ENCODE measurements at regions not wholly inside any gene's neighbourhood (a gene's known extent, or its start where the extent isn't known, plus 50 kb on each side); places are given as distances from the start of the nearest gene placed in this dataset.

GRCh38 chr6:65998544-65998943 lies 291.5 kb upstream of the EYS start:
- Histone ChIP-seq H3K4me2 (ENCODE audit: insufficient read depth, low read length) (no peak overlapping the region), H3K9me3 (replicated peaks; ENCODE audit: control insufficient read depth, insufficient read depth, low read depth, low read length) (no peaks in the 10 kb centered on the region), H3K79me2 (ENCODE audit: control insufficient read depth, insufficient read depth, low read length) (no peaks in the 10 kb centered on the region), H3K4me1 (replicated peaks in 1 of 2; ENCODE audit: control insufficient read depth in 2 of 2, insufficient read depth in 2 of 2, low read length in 2 of 2) (no peaks in the 10 kb centered on the region), H2AFZ (ENCODE audit: low read depth, low read length) (no peak overlapping the region), H3K9ac (ENCODE audit: insufficient read depth in 1 of 2, low read depth in 2 of 2, low read length in 2 of 2) (no peak overlapping the region), H3K27me3 (ENCODE audit: control insufficient read depth in 2 of 2, insufficient read depth in 2 of 2, low read length in 2 of 2) (no peaks in the 10 kb centered on the region), H3K36me3 (ENCODE audit: control insufficient read depth, insufficient read depth, low read length) (no peaks in the 10 kb centered on the region), H3K27ac (ENCODE audit: extremely low read depth, low read depth, low read length) (no peak overlapping the region), H3K4me3 (no peak overlapping the region), H4K20me1 (replicated peaks; ENCODE audit: control insufficient read depth, insufficient read depth, low read length) (no peaks in the 10 kb centered on the region), H3K9me1 (ENCODE audit: control insufficient read depth, insufficient read depth, low read length) (no peaks in the 10 kb centered on the region)
- 8% methylated on average over 16 of the region's 19 CpGs for WGBS (ENCODE audit: insufficient coverage, low coverage, missing lambda C conversion rate)
- TF ChIP-seq HOMEZ (CRISPR knock-in tag; IDR thresholded peaks at IDR 0.05) (no peak), PHF8 (IDR thresholded peaks at IDR 0.05; ENCODE audit: borderline replicate concordance, low read length) (no peak), PHB2 (IDR thresholded peaks at IDR 0.05; ENCODE audit: low read depth) (no peak), ATF7 (IDR thresholded peaks at IDR 0.05) (no peak), ESRRA (IDR thresholded peaks at IDR 0.05; ENCODE audit: borderline replicate concordance, low read depth) (no peak), ETS1 (conservative IDR thresholded peaks at IDR 0.05; ENCODE audit: control insufficient read depth, low read depth, low read length) (no peak), ZNF274 (IDR thresholded peaks at IDR 0.05; ENCODE audit: borderline replicate concordance, low read depth, low read length) (no peak), TFAM (CRISPR knock-in tag; conservative IDR thresholded peaks at IDR 0.05) (no peak), MCM3 (IDR thresholded peaks at IDR 0.05) (no peak), ZNF133 (CRISPR knock-in tag; IDR thresholded peaks at IDR 0.05) (no peak), ZFP30 (CRISPR knock-in tag; IDR thresholded peaks at IDR 0.05; ENCODE audit: borderline replicate concordance) (no peak), ZNF780A (CRISPR knock-in tag; IDR thresholded peaks at IDR 0.05) (no peak), NFRKB (IDR thresholded peaks at IDR 0.05; ENCODE audit: low read depth) (no peak), MECOM (CRISPR knock-in tag; IDR thresholded peaks at IDR 0.05) (no peak)
- TF ChIP-seq, protein P1, sequence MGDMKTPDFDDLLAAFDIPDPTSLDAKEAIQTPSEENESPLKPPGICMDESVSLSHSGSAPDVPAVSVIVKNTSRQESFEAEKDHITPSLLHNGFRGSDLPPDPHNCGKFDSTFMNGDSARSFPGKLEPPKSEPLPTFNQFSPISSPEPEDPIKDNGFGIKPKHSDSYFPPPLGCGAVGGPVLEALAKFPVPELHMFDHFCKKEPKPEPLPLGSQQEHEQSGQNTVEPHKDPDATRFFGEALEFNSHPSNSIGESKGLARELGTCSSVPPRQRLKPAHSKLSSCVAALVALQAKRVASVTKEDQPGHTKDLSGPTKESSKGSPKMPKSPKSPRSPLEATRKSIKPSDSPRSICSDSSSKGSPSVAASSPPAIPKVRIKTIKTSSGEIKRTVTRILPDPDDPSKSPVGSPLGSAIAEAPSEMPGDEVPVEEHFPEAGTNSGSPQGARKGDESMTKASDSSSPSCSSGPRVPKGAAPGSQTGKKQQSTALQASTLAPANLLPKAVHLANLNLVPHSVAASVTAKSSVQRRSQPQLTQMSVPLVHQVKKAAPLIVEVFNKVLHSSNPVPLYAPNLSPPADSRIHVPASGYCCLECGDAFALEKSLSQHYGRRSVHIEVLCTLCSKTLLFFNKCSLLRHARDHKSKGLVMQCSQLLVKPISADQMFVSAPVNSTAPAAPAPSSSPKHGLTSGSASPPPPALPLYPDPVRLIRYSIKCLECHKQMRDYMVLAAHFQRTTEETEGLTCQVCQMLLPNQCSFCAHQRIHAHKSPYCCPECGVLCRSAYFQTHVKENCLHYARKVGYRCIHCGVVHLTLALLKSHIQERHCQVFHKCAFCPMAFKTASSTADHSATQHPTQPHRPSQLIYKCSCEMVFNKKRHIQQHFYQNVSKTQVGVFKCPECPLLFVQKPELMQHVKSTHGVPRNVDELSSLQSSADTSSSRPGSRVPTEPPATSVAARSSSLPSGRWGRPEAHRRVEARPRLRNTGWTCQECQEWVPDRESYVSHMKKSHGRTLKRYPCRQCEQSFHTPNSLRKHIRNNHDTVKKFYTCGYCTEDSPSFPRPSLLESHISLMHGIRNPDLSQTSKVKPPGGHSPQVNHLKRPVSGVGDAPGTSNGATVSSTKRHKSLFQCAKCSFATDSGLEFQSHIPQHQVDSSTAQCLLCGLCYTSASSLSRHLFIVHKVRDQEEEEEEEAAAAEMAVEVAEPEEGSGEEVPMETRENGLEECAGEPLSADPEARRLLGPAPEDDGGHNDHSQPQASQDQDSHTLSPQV (IDR thresholded peaks at IDR 0.05) = no peak
- no TSS peak for BruUV-seq (replicated peaks)
- ChIA-PET CTCF (ENCODE audit: low intra/inter-chr PET ratio) (no interaction called here), POLR2A (no interaction called here)
- in situ Hi-C loops (cut with MboI) = no loop called here
- no peak for DNase-seq (ENCODE audit: extremely low read depth in 1 of 4, low spot score in 3 of 4)
- no peak for ATAC-seq
- FAIRE-seq = no peak
- intact Hi-C loops (cut with micrococcal nuclease) = no loop called here

Measured in K562 (cell line).